ENCODE measurements at regions not wholly inside any gene's neighbourhood (a gene's known extent, or its start where the extent isn't known, plus 50 kb on each side); places are given as distances from the start of the nearest gene placed in this dataset.

- no peaks in the 10 kb centered on the region for H3K27me3 ChIP-seq (ENCODE audit: low read depth, low read length)
- H4K20me1 ChIP-seq (ENCODE audit: insufficient read depth, low read length), result no peaks in the 10 kb centered on the region
- no peak overlapping the region for H3K4me3 ChIP-seq (ENCODE audit: low read length)
- no peak overlapping the region for H3K9ac ChIP-seq (ENCODE audit: low read length)
- H3K27ac ChIP-seq (ENCODE audit: low read length), result no peak overlapping the region
- TF ChIP-seq, protein P1, sequence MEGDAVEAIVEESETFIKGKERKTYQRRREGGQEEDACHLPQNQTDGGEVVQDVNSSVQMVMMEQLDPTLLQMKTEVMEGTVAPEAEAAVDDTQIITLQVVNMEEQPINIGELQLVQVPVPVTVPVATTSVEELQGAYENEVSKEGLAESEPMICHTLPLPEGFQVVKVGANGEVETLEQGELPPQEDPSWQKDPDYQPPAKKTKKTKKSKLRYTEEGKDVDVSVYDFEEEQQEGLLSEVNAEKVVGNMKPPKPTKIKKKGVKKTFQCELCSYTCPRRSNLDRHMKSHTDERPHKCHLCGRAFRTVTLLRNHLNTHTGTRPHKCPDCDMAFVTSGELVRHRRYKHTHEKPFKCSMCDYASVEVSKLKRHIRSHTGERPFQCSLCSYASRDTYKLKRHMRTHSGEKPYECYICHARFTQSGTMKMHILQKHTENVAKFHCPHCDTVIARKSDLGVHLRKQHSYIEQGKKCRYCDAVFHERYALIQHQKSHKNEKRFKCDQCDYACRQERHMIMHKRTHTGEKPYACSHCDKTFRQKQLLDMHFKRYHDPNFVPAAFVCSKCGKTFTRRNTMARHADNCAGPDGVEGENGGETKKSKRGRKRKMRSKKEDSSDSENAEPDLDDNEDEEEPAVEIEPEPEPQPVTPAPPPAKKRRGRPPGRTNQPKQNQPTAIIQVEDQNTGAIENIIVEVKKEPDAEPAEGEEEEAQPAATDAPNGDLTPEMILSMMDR (IDR thresholded peaks at IDR 0.05; ENCODE audit: low read depth, low read length), result no peak
- no peak for TF ChIP-seq EZH2phosphoT487 (IDR thresholded peaks at IDR 0.05; ENCODE audit: low read depth)
- no peaks in the 10 kb centered on the region for H3K4me1 ChIP-seq (ENCODE audit: low read length)
- H2AFZ ChIP-seq (ENCODE audit: low read depth, low read length), result no peak overlapping the region
- H3K9me3 ChIP-seq (ENCODE audit: insufficient read depth, low read length), result no peaks in the 10 kb centered on the region
- no peak overlapping the region for H3K4me2 ChIP-seq (ENCODE audit: low read length)
- H3K36me3 ChIP-seq (replicated peaks; ENCODE audit: low read depth, low read length), result no peaks in the 10 kb centered on the region
- no peaks in the 10 kb centered on the region for H3K79me2 ChIP-seq (ENCODE audit: low read length)
Observed at GRCh38 chr14:101248840-101249675, 312.2 kb upstream of the DIO3 start.

- no peak overlapping the region for H3K27ac ChIP-seq (ENCODE audit: low read length)
- H4K20me1 ChIP-seq (ENCODE audit: insufficient read depth, low read length), result no peaks in the 10 kb centered on the region
- no peaks in the 10 kb centered on the region for H3K36me3 ChIP-seq (replicated peaks; ENCODE audit: low read depth, low read length)
- no peaks in the 10 kb centered on the region for H3K27me3 ChIP-seq (ENCODE audit: low read depth, low read length)
- no peaks in the 10 kb centered on the region for H3K4me1 ChIP-seq (ENCODE audit: low read length)
- no peaks in the 10 kb centered on the region for H3K79me2 ChIP-seq (ENCODE audit: low read length)
- H2AFZ ChIP-seq (ENCODE audit: low read depth, low read length), result no peak overlapping the region
- H3K9ac ChIP-seq (ENCODE audit: low read length), result no peak overlapping the region
- no peak overlapping the region for H3K4me3 ChIP-seq (ENCODE audit: low read length)
- H3K4me2 ChIP-seq (ENCODE audit: low read length), result no peak overlapping the region
- no peaks in the 10 kb centered on the region for H3K9me3 ChIP-seq (ENCODE audit: insufficient read depth, low read length)
- no peak for TF ChIP-seq EZH2phosphoT487 (IDR thresholded peaks at IDR 0.05; ENCODE audit: low read depth)
Observed at GRCh38 chr14:101249676-101250036, 311.6 kb upstream of the DIO3 start.

DNA sequence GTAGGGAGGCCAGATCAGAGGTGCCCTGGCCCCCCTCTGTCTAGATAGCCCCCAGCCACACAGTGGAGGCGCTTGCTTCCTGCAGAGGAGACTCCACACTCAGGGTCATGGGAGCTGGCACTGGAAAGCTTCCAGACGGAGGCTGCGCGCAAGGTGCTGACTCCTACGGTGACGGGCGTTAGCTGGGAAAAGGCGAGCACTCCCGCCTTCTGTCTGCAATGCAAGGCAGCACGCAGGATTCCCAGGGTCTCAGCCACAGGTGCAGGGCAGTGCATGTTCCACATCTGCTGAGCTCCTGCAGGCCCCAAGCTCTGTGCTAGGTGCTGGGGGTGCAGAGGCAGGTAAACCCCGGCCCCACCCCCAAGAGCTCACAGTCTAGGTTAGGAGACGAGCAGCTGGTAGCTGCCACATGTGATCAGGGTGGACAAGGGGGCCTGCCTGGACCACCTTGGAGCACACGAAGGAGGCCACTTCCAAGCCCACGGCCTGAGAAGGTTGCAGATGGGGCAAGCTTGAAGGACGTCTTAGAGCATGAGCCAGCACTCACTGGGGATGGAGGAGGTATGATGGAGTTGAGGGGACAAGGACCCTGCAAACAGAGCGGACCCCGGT lies 310.9 kb upstream of the DIO3 start:
- Histone ChIP-seq H3K4me1 (ENCODE audit: low read length) (no peaks in the 10 kb centered on the region), H3K9me3 (ENCODE audit: insufficient read depth, low read length) (no peaks in the 10 kb centered on the region), H2AFZ (ENCODE audit: low read depth, low read length) (no peak overlapping the region), H3K4me2 (ENCODE audit: low read length) (no peak overlapping the region), H3K36me3 (replicated peaks; ENCODE audit: low read depth, low read length) (no peaks in the 10 kb centered on the region), H3K4me3 (ENCODE audit: low read length) (no peak overlapping the region), H3K79me2 (ENCODE audit: low read length) (no peaks in the 10 kb centered on the region), H4K20me1 (ENCODE audit: insufficient read depth, low read length) (no peaks in the 10 kb centered on the region), H3K9ac (ENCODE audit: low read length) (no peak overlapping the region), H3K27me3 (ENCODE audit: low read depth, low read length) (no peaks in the 10 kb centered on the region), H3K27ac (ENCODE audit: low read length) (no peak overlapping the region)
- no peak for TF ChIP-seq EZH2phosphoT487 (IDR thresholded peaks at IDR 0.05; ENCODE audit: low read depth)
- TF ChIP-seq, protein P1 (IDR thresholded peaks at IDR 0.05; ENCODE audit: low read depth, low read length), result no peak

DNA sequence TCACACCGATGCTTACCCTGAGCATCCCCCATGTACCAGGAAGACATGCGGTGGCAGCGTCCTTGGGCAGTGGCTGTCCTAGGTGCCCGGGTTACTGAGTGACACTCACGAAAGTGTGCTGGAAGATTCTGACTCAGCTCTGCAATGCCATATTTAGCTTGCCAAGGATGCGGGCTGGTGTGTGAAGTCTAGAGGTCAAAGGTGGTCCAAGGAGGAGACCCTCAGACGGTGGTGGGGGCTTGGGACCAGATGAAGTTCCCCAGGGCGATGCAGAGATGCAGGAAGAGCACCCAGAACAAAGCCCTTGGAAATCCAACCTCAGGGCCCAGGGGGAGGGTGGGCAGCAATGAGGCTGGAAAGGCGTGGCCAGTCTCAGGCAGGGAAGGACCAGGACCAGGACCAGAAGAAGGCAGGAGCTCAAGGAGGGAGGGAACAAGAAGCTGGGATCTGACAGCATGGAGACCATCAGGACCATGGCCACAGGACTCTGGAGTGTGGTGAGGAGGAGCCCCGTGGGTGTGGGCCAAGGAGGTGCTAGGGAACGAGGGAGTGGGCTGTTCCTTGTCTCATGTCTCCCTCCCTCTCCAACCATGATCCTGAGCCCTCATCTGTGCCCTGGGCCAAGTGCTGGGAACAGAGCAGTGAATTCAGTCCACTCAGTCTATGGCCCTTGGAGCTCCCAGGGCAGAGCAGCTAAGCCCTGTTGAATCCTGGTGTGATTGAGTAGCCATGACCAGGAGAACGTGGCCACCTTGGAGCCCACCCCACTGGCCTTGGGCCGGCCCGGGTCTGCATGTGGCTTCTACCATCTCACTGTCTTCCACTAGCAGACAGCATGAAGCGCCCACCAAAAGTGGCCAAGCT lies 310.1 kb upstream of the DIO3 start:
- Histone ChIP-seq H3K9me3 (ENCODE audit: insufficient read depth, low read length) (no peaks in the 10 kb centered on the region), H3K4me1 (ENCODE audit: low read length) (no peaks in the 10 kb centered on the region), H2AFZ (ENCODE audit: low read depth, low read length) (no peak overlapping the region), H3K9ac (ENCODE audit: low read length) (no peak overlapping the region), H3K27ac (ENCODE audit: low read length) (no peak overlapping the region), H3K79me2 (ENCODE audit: low read length) (no peaks in the 10 kb centered on the region), H3K27me3 (ENCODE audit: low read depth, low read length) (0 out of 2 replicates have a peak, but pooled peaks cover 1% of the 10 kb centered on the region), H3K36me3 (replicated peaks; ENCODE audit: low read depth, low read length) (no peaks in the 10 kb centered on the region), H4K20me1 (ENCODE audit: insufficient read depth, low read length) (no peaks in the 10 kb centered on the region), H3K4me3 (ENCODE audit: low read length) (no peak overlapping the region), H3K4me2 (ENCODE audit: low read length) (no peak overlapping the region)
- TF ChIP-seq, protein P1 (IDR thresholded peaks at IDR 0.05; ENCODE audit: low read depth, low read length), result no peak
- TF ChIP-seq EZH2phosphoT487 (IDR thresholded peaks at IDR 0.05; ENCODE audit: low read depth), result no peak

Measured in OCI-LY3 (cell line).